A673 (cell line): ENCODE measurements at regions not wholly inside any gene's neighbourhood (a gene's known extent, or its start where the extent isn't known, plus 50 kb on each side); places are given as distances from the start of the nearest gene placed in this dataset.

Experiments used
- BruUV-seq: library from RNA; stranded (reverse); fragments of 400-500 nt; replicated peaks from 2 replicates; lab custom pipeline; 2021; lab: Mats Ljungman, UMichigan
- CTCF ChIA-PET: fragments of 300-600 bp; sonication (Branson Sonifier 250); formaldehyde crosslinking; loops from one replicate; lab custom pipeline; 2022; ENCODE audit warnings: antibody characterized with exemption; lab: Charles Lee
- POLR2A ChIA-PET: fragments of 300-600 bp; sonication (Branson Sonifier 250); formaldehyde crosslinking; loops from one replicate; lab custom pipeline; 2022; ENCODE audit warnings: antibody characterized with exemption; ENCODE audit not compliant: low non-redundant PET; lab: Charles Lee
- DNase-seq: peaks from one replicate; pipeline ENCODE4 v3.0.0-alpha.2; 2015; ENCODE audit warnings: low spot score
- H3K27ac ChIP-seq: fragments of 200-600 bp; sonication (generic); 2 replicates; pipeline ENCODE4 v1.5.1; 2016; ENCODE audit warnings: mixed run types, low read depth, mild to moderate bottlenecking, mixed read lengths, antibody characterized with exemption, low read length; ENCODE audit not compliant: poor library complexity, severe bottlenecking
- H3K27me3 ChIP-seq: fragments of 200-600 bp; sonication (generic); replicated peaks from 2 replicates; pipeline ENCODE4 v1.6.1; 2017; ENCODE audit warnings: mixed run types, low read depth, mild to moderate bottlenecking, mixed read lengths, antibody characterized with exemption, low read length; ENCODE audit not compliant: insufficient read depth, poor library complexity
- H3K36me3 ChIP-seq: fragments of 200-600 bp; sonication (generic); 2 replicates; pipeline ENCODE4 v1.6.1; 2016; ENCODE audit warnings: mixed run types, mild to moderate bottlenecking, mixed read lengths, antibody characterized with exemption, low read length; ENCODE audit not compliant: insufficient read depth, poor library complexity, severe bottlenecking
- H3K4me1 ChIP-seq: fragments of 200-600 bp; sonication (generic); 2 replicates; pipeline ENCODE4 v1.6.1; 2017; ENCODE audit warnings: mixed run types, mild to moderate bottlenecking, mixed read lengths, antibody characterized with exemption, low read length; ENCODE audit not compliant: insufficient read depth, poor library complexity, severe bottlenecking
- H3K4me3 ChIP-seq: fragments of 200-600 bp; sonication (generic); 2 replicates; pipeline ENCODE4 v1.5.1; 2016; ENCODE audit warnings: low read depth, mixed run types, mild to moderate bottlenecking, mixed read lengths, low read length; ENCODE audit not compliant: poor library complexity, severe bottlenecking
- H3K9me3 ChIP-seq: fragments of 200-600 bp; sonication (generic); 2 replicates; pipeline ENCODE4 v1.6.1; 2016; ENCODE audit warnings: mixed run types, low read depth, mild to moderate bottlenecking, mixed read lengths, antibody characterized with exemption, low read length; ENCODE audit not compliant: poor library complexity, severe bottlenecking
- EZH2 ChIP-seq: fragments of 200-600 bp; sonication (generic); IDR thresholded peaks from 2 replicates; pipeline ENCODE4 v1.6.1; 2017; ENCODE audit warnings: borderline replicate concordance, low read depth, mild to moderate bottlenecking, mixed read lengths, antibody characterized with exemption, low read length; ENCODE audit not compliant: poor library complexity, severe bottlenecking
- intact Hi-C: fragments of 100-400 bp; cut with micrococcal nuclease; formaldehyde crosslinking; loops from one replicate; pipeline ENCODE4 v1.10.0; 2022; ENCODE audit not compliant: unreplicated experiment
- TF ChIP-seq, protein P1 (sequence below): fragments of 300-800, 200-600 bp; sonication (generic); conservative IDR thresholded peaks from 2 replicates; pipeline ENCODE4 v1.5.1; 2017; ENCODE audit warnings: low read depth, mild to moderate bottlenecking, antibody characterized with exemption, low read length, moderate library complexity, mixed read lengths

DNA sequence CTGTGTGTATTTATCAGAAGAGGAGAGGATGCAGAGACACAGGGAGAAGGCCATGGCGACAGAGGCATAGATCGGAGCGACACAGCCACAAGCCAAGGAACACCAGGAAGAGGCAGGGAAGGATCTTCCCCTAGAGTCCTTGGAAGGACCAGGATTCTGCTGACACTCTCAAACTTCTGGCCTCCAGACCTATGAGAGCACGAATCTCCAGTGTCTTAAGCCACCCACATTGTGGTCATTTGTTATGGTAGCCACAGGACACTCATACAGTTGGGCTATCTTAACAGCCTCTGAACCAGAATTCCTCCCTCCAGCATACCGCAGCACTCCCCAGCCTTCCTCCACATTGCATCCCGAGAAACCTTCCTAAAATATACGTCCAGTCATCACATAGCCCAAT is 367.0 kb upstream of the MGMT start:
- POLR2A ChIA-PET = no interaction called here
- no TSS peak for BruUV-seq
- peaks cover 28% of the 10 kb centered on the region for H3K4me1 ChIP-seq
- no peaks in the 10 kb centered on the region for H3K27me3 ChIP-seq
- no peak overlapping the region for H3K4me3 ChIP-seq
- no peaks in the 10 kb centered on the region for H3K36me3 ChIP-seq
- CTCF ChIA-PET = no interaction called here
- no peak overlapping the region for H3K27ac ChIP-seq
- intact Hi-C loops = no loop called here
- DNase-seq = no peak
- no peak for TF ChIP-seq EZH2
- TF ChIP-seq, protein P1, sequence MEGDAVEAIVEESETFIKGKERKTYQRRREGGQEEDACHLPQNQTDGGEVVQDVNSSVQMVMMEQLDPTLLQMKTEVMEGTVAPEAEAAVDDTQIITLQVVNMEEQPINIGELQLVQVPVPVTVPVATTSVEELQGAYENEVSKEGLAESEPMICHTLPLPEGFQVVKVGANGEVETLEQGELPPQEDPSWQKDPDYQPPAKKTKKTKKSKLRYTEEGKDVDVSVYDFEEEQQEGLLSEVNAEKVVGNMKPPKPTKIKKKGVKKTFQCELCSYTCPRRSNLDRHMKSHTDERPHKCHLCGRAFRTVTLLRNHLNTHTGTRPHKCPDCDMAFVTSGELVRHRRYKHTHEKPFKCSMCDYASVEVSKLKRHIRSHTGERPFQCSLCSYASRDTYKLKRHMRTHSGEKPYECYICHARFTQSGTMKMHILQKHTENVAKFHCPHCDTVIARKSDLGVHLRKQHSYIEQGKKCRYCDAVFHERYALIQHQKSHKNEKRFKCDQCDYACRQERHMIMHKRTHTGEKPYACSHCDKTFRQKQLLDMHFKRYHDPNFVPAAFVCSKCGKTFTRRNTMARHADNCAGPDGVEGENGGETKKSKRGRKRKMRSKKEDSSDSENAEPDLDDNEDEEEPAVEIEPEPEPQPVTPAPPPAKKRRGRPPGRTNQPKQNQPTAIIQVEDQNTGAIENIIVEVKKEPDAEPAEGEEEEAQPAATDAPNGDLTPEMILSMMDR = no peak
- no peaks in the 10 kb centered on the region for H3K9me3 ChIP-seq

DNA sequence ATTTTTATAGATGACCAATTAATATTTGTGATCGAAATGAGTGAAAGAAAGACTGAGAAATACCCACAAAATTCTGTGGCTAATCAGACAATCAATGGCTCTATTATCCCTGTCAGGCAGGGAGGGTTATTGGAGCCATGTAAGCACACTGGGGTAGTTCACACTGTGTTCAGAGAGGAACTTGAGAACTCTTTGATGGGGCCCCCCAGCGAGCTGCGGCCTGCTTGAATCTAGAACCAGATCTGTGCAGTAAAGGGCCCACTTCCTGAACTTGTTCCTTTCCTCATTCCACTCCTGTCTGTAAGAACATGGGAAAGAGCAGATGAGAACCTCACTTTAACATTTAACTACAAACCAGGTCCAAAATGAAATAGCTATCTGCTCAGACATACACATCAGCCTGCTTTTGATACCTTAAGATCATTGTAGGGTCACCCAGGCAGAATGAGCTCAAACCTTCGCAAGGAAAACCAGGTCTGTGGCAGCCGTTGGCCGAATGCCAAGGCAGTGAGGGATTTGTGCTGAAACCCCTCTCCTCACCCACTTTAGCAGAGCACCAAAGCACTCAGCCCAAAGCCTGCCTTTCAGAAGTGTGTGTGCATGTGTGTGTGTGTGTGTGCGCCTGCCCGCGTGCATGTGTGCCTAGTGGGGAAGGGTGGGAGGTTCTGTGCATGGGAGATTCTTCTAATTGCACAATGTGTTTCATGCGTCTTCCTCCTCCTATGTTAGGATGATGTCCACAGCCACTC is 365.6 kb upstream of the MGMT start:
- no peak overlapping the region for H3K27ac ChIP-seq
- peaks cover 14% of the 10 kb centered on the region for H3K4me1 ChIP-seq
- DNase-seq = no peak
- ChIA-PET POLR2A (no interaction called here), CTCF (no interaction called here)
- H3K36me3 ChIP-seq = no peaks in the 10 kb centered on the region
- TF ChIP-seq EZH2 = no peak
- TF ChIP-seq, protein P1 = no peak
- intact Hi-C loops = no loop called here
- H3K4me3 ChIP-seq = no peak overlapping the region
- no peaks in the 10 kb centered on the region for H3K9me3 ChIP-seq
- no peaks in the 10 kb centered on the region for H3K27me3 ChIP-seq
- no TSS peak for BruUV-seq

DNA sequence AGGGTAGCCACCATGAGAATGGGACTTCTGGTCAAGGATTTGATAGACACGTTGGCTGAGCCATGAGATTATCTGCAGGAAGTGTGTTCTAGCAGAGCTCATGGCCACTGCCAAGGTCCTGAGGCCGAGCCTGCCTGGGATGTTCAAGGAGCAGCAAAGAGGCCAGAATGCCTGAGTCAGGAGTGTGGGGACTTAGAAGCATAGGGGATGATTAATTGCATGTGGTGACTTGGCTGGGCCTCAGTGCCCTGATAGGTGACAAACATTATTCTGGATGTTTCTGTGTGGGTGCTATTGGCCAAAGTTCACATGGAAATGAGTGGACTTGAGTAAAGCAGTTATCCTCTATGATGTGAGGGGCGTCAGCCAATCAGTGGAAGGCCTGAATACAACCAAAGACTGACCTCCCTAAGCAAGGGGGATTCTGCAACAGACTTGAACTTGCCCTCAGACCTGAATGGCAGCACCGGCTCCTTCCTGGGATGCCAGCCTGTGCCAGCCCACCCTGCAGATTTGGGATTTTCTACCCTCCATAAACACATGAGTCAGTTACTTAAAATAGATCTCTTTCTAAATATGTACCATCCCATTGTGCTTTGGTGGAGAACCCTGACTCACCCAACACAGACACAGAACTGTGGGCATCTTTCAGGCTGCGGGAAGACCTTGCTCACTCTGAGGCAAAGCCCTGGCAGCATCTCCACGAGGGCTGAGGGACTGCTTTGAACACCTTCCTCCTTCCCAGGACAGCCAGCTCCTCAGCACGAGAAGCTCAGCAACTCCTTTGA is 363.9 kb upstream of the MGMT start:
- H3K27ac ChIP-seq = no peak overlapping the region
- intact Hi-C loops = no loop called here
- CTCF ChIA-PET = no interaction called here
- no peaks in the 10 kb centered on the region for H3K36me3 ChIP-seq
- POLR2A ChIA-PET = no interaction called here
- no peaks in the 10 kb centered on the region for H3K27me3 ChIP-seq
- no peak for DNase-seq
- H3K9me3 ChIP-seq = no peaks in the 10 kb centered on the region
- no TSS peak for BruUV-seq
- H3K4me1 ChIP-seq = peaks cover 4% of the 10 kb centered on the region
- TF ChIP-seq EZH2 = no peak
- TF ChIP-seq, protein P1 = no peak
- H3K4me3 ChIP-seq = no peak overlapping the region
